Chondrocyte (in vitro differentiated cells): ENCODE measurements at regions not wholly inside any gene's neighbourhood (a gene's known extent, or its start where the extent isn't known, plus 50 kb on each side); places are given as distances from the start of the nearest gene placed in this dataset.

Source experiments
- DNase-seq: peaks from one replicate; pipeline ENCODE4 v3.0.0; 2021; ENCODE audit warnings: mixed read lengths, low spot score
- H3K27ac Mint-ChIP-seq: one replicate; pipeline ENCODE4 v1.8.0; 2021; ENCODE audit warnings: mild to moderate bottlenecking, moderate library complexity, mixed read lengths; ENCODE audit not compliant: unreplicated experiment
- H3K27me3 Mint-ChIP-seq: 2 replicates; pipeline ENCODE4 v1.8.0; 2021; ENCODE audit warnings: low read depth, mixed read lengths
- H3K36me3 Mint-ChIP-seq: 2 replicates; pipeline ENCODE4 v1.8.0; 2021; ENCODE audit warnings: low read depth, mixed read lengths
- H3K4me1 Mint-ChIP-seq: 2 replicates; pipeline ENCODE4 v1.8.0; 2021; ENCODE audit warnings: low read depth, mild to moderate bottlenecking, mixed read lengths
- H3K4me3 Mint-ChIP-seq: one replicate; pipeline ENCODE4 v1.8.0; 2021; ENCODE audit warnings: mild to moderate bottlenecking, moderate library complexity, mixed read lengths; ENCODE audit not compliant: unreplicated experiment
- H3K9me3 Mint-ChIP-seq: 2 replicates; pipeline ENCODE4 v1.8.0; 2021; ENCODE audit warnings: low read depth, mixed read lengths
- CTCF ChIP-seq: fragments of 200-600 bp; sonication (generic); IDR thresholded peaks from 2 replicates; pipeline ENCODE4 v1.5.0; 2021; ENCODE audit warnings: antibody characterized with exemption, mild to moderate bottlenecking, moderate library complexity

- Mint-ChIP-seq H3K27ac (no peak overlapping the region), H3K9me3 (no peaks in the 10 kb centered on the region), H3K36me3 (no peaks in the 10 kb centered on the region), H3K27me3 (no peaks in the 10 kb centered on the region), H3K4me3 (no peak overlapping the region), H3K4me1 (peaks cover 37% of the 10 kb centered on the region)
- TF ChIP-seq CTCF = peak; percentile 22
- DNase-seq = no peak
These were observed 213.2 kb upstream of the ACTBL2 start for GRCh38 chr5:57695706-57696388.

GRCh38 chr5:57695179-57695578, 212.6 kb upstream of the ACTBL2 start:
- TF ChIP-seq CTCF = no peak
- Mint-ChIP-seq H3K4me3 (no peak overlapping the region), H3K27me3 (no peaks in the 10 kb centered on the region), H3K4me1 (peaks cover 37% of the 10 kb centered on the region), H3K36me3 (no peaks in the 10 kb centered on the region), H3K9me3 (no peaks in the 10 kb centered on the region), H3K27ac (no peak overlapping the region)
- DNase-seq = no peak

GRCh38 chr5:57693488-57694305, 211.1 kb upstream of the ACTBL2 start:
- no peak for DNase-seq
- H3K4me1 Mint-ChIP-seq = peaks cover 37% of the 10 kb centered on the region
- peak overlapping the region; percentile 74 for H3K27ac Mint-ChIP-seq
- TF ChIP-seq CTCF = no peak
- no peak overlapping the region for H3K4me3 Mint-ChIP-seq
- H3K27me3 Mint-ChIP-seq = no peaks in the 10 kb centered on the region
- H3K9me3 Mint-ChIP-seq = no peaks in the 10 kb centered on the region
- H3K36me3 Mint-ChIP-seq = no peaks in the 10 kb centered on the region

- Mint-ChIP-seq H3K27ac (peak overlapping the region; percentile 74), H3K36me3 (no peaks in the 10 kb centered on the region), H3K4me1 (peaks cover 39% of the 10 kb centered on the region), H3K27me3 (no peaks in the 10 kb centered on the region), H3K4me3 (no peak overlapping the region), H3K9me3 (no peaks in the 10 kb centered on the region)
- DNase-seq = no peak
- no peak for TF ChIP-seq CTCF
These were observed 210.2 kb upstream of the ACTBL2 start for GRCh38 chr5:57692582-57693487.

GRCh38 chr5:57690724-57691123, 208.1 kb upstream of the ACTBL2 start:
- no peak overlapping the region for H3K27ac Mint-ChIP-seq
- no peaks in the 10 kb centered on the region for H3K36me3 Mint-ChIP-seq
- DNase-seq = no peak

More at GRCh38 chr5:57690724-57691123, 208.1 kb upstream of the ACTBL2 start:
- Mint-ChIP-seq H3K4me1 (peaks cover 33% of the 10 kb centered on the region), H3K27me3 (no peaks in the 10 kb centered on the region), H3K4me3 (no peak overlapping the region), H3K9me3 (no peaks in the 10 kb centered on the region)
- no peak for TF ChIP-seq CTCF
